Islet of Langerhans (tissue), 1 donor: ENCODE measurements at regions not wholly inside any gene's neighbourhood (a gene's known extent, or its start where the extent isn't known, plus 50 kb on each side); places are given as distances from the start of the nearest gene placed in this dataset.

Experiments used
- FAIRE-seq: peaks from one replicate; lab custom pipeline; 2011; peaks lifted over from hg19 to GRCh38; lab: Jason Lieb, UNC

DNA sequence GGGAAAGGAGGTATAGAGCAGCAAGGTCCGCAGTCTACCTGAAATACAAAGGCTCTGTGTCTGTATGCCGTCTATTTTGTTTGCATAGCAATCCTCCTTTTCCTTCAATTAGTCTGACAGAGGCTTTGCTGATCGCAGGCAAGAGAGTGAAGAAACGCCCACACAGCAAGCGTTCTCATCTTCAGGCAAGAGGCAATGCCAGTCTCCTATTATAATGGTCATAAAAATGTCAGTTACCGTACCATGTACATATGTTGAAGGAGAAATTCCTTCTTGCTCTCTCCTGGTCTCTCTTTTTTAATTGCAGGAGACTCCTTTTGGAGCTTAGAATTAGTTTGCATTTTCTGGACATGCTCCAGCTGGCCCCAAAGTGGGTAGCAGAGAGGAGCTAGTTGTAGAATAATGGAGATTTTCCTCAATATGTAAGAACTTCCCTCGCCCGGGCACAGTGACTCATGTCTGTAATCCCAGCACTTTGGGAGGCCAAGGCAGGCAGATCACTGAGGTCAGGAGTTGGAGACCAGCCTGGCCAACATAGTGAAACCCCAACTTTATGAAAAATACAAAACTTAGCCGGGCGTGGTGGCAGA, 139.5 kb downstream of the PFKFB3 start:
- no peak for FAIRE-seq

GRCh38 chr10:6343305-6344010, 140.7 kb downstream of the PFKFB3 start:
- FAIRE-seq: no peak

DNA sequence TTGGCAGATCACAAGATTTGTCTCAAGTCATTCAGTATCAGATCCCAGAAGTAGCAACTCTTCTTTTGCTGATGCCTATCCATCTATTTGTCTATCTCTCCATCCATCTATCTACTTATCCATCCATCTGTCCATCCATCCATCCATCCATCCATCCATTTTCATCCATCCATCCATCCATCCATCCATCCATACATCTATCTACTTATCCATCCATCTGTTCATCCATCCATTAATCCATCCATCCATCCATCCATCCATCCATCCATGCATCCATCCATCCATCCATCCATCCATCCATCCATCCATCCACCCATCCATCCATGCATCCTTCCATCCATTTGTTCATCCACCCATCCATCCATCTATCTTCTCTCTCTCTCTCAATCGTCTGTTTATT, 142.7 kb downstream of the PFKFB3 start:
- FAIRE-seq: no peak

DNA sequence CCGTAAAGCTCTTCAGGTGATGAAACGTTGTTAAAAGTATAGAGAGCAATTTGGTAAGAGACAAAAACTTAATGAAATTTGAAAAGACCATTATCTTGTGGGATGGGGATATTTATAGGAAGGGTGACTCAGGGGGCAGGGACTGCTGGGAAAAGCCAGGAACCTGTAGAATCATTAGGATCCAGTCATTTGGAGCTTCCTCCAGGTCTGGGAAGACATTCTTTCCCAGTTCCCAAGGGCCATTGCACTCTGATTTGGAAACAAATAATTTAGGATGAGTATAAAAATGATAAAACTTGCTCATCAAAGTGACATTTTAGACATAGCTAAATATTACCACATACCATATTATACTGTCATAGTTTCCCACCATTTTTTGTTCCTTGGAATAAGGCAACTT, 143.9 kb downstream of the PFKFB3 start:
- no peak for FAIRE-seq

GRCh38 chr10:6347391-6347951, 144.7 kb downstream of the PFKFB3 start:
- no peak for FAIRE-seq

GRCh38 chr10:6348096-6348874, 145.6 kb downstream of the PFKFB3 start:
- no peak for FAIRE-seq

- FAIRE-seq: no peak
These were observed 147.3 kb downstream of the PFKFB3 start for GRCh38 chr10:6349846-6350535.

- FAIRE-seq: no peak
These were observed 147.9 kb downstream of the PFKFB3 start for GRCh38 chr10:6350609-6351008.

- no peak for FAIRE-seq
These were observed 148.8 kb downstream of the PFKFB3 start for GRCh38 chr10:6351495-6351894.

DNA sequence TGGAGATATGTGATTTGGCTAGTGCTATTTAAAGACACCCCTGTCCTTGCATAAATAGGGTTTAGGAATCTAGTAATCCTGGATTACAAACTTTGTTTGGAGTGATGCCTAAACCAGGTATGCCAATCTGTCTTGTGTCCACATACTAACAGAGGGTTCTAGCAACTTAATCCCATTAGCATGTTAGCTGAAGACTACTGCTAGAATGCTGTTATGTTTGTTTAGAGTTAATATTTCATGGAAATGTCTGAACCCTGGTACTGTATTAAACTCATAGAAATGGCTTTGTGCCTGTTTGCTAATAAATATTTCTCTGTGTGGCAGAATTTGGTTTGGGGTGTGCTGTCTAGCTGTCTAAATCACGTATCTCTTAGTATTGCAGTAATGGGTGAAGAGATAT, 150.8 kb downstream of the PFKFB3 start:
- FAIRE-seq: no peak

- no peak for FAIRE-seq
These were observed 151.5 kb downstream of the PFKFB3 start for GRCh38 chr10:6354168-6354772.

DNA sequence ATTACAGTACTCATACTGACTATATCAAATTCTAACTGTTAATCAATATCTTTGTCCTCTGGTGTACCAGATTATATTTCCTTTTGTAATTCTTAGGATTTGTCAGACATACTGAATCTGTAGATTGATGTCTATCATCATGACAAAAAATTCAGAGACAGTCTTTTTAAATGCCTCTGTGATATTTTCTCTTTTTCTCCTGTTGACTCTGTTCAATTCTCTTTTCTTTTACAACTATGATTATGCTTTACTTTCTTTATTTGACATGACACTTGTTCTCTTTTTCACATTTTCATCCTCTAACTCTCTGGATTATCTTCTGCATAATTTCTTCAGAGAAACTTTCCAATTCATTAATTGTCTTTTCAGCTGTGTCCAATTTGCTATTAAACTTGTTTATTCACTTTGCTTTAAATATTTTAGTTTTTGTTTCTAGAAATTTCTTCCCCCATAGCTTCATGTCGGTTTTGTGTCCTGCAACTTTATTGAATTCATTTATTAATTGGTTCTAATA, 153.6 kb downstream of the PFKFB3 start:
- peak; percentile 13 for FAIRE-seq

GRCh38 chr10:6361869-6362268, 159.1 kb downstream of the PFKFB3 start:
- no peak for FAIRE-seq

DNA sequence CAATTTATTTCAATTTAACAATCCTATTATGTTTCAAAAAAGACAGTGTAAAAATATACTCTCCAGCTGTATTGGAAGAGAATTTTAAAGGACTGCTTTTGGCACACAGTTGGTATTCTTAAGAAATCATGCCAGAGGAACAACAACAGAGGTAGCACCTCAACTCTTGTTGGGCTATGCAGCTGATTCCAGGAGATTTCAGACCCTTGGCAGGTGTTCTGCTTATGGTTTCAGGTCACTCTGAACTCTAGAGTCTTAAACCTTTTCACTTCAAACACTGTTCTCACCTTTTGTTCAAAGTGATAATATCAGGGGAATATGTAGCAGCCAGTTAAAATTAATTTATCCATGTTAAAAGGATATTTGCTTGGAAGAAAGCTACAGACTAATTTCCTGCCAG, 160.1 kb downstream of the PFKFB3 start:
- FAIRE-seq: no peak

GRCh38 chr10:6363511-6363910, 160.8 kb downstream of the PFKFB3 start:
- FAIRE-seq: no peak

DNA sequence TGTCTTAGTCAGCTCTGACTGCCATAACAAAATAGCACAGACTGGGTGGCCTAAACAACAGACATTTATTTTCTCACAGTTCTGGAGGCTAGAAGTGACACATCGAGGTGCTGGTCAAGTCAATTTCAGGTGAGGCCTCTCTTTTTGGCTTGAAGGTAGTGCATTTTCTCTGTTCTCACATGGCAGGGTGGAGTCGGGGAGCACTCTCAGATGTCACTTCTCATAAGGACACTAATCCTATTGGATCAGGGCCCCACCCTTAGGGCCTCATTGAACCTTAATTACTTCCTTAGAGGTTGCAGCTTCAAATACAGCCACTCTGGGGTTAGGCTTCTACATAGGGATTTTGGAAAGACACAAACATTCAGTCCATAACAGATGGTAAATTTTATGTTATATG, 161.6 kb downstream of the PFKFB3 start:
- no peak for FAIRE-seq

DNA sequence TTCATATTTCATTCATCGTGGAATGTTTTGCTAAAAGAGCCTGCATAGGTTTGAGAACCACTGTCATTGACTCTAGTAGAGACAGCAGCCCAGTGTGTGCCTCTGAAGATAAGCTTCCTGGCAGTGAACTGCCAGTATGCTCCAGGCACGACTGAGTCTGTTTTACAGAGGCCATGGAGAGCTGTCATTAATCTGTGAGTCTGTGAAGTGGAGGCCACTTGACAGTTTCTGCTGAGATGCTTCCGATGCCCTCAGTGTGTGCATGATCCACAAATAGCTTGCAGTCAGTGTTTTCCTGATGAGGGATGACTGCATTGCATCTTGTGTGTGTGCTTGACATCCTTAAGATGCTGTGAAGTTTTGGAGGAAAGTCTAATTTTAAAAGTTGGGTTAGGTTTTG, 162.2 kb downstream of the PFKFB3 start:
- no peak for FAIRE-seq

DNA sequence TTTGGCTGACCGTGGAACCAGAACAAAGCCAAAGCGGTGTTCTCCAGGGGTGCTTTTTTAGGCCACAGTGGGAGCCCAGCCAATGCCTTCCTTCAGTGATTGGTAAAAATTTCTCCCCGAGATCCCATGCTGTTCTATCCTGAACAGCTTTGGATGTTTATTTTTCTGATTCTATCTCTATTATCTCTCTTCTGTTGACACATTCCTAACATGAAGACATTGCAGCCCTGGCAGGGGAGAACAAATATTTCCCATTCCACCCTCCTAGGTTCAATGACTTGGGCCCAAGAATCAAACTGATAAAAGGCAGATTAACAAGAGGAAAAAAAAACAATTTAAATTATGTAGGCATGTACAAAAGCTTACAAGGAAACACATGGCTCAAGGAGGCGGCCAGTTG, 162.7 kb downstream of the PFKFB3 start:
- FAIRE-seq: no peak
